GM21529 (cell line): ENCODE measurements at regions not wholly inside any gene's neighbourhood (a gene's known extent, or its start where the extent isn't known, plus 50 kb on each side); places are given as distances from the start of the nearest gene placed in this dataset.

Source experiments
- ATAC-seq: cut with Tn5 transposase; IDR thresholded peaks from one replicate; pipeline ENCODE4 v1.9.1; 2021; ENCODE audit not compliant: unreplicated experiment

GRCh38 chr3:127133971-127134370, 59.0 kb upstream of the PRR23E start:
- no peak for ATAC-seq

- ATAC-seq = no peak
These were observed 58.5 kb upstream of the PRR23E start for GRCh38 chr3:127134466-127134865.

- ATAC-seq = no peak
These were observed 58.1 kb upstream of the PRR23E start for GRCh38 chr3:127134887-127135240.

GRCh38 chr3:127135241-127136023, 57.5 kb upstream of the PRR23E start:
- ATAC-seq = no peak

- no peak for ATAC-seq
These were observed 56.8 kb upstream of the PRR23E start for GRCh38 chr3:127136024-127136600.

GRCh38 chr3:127136706-127137105, 56.2 kb upstream of the PRR23E start:
- no peak for ATAC-seq

GRCh38 chr3:127137113-127137512, 55.8 kb upstream of the PRR23E start:
- ATAC-seq = no peak

GRCh38 chr3:127137757-127138536, 55.0 kb upstream of the PRR23E start:
- ATAC-seq = no peak

GRCh38 chr3:127139601-127140500, 53.1 kb upstream of the PRR23E start:
- ATAC-seq = no peak

- no peak for ATAC-seq
These were observed 52.1 kb upstream of the PRR23E start for GRCh38 chr3:127140501-127141460.

- ATAC-seq = no peak
These were observed 50.8 kb upstream of the PRR23E start for GRCh38 chr3:127141921-127142730.
